H9 (cell line): ENCODE measurements at regions not wholly inside any gene's neighbourhood (a gene's known extent, or its start where the extent isn't known, plus 50 kb on each side); places are given as distances from the start of the nearest gene placed in this dataset.

ENCODE experiments used
- DNase-seq: peaks from one replicate; pipeline ENCODE4 v3.0.0-alpha.2; 2017
- H2AFZ ChIP-seq: one replicate; pipeline ENCODE4 v1.6.1; 2013; ENCODE audit warnings: mild to moderate bottlenecking, low read length, control low read depth, moderate library complexity
- H2AK5ac ChIP-seq: 2 replicates; pipeline ENCODE4 v1.6.1; 2013; ENCODE audit warnings: low read length, control low read depth, mixed read lengths; ENCODE audit not compliant: insufficient read length
- H2BK120ac ChIP-seq: one replicate; pipeline ENCODE4 v1.6.1; 2013; ENCODE audit warnings: low read depth, mild to moderate bottlenecking, low read length, control low read depth, inconsistent platforms; ENCODE audit not compliant: poor library complexity, severe bottlenecking
- H2BK12ac ChIP-seq: 2 replicates; pipeline ENCODE4 v1.6.1; 2013; ENCODE audit warnings: low read length, control low read depth, mixed read lengths, low read depth; ENCODE audit not compliant: insufficient read length
- H2BK15ac ChIP-seq: 2 replicates; pipeline ENCODE4 v1.6.1; 2013; ENCODE audit warnings: low read depth, low read length, control low read depth
- H2BK20ac ChIP-seq: one replicate; pipeline ENCODE4 v1.6.1; 2013; ENCODE audit warnings: low read depth, mild to moderate bottlenecking, low read length, control low read depth, inconsistent platforms; ENCODE audit not compliant: poor library complexity, severe bottlenecking
- H2BK5ac ChIP-seq: 2 replicates; pipeline ENCODE4 v1.6.1; 2013; ENCODE audit warnings: low read length, control low read depth, mixed read lengths; ENCODE audit not compliant: insufficient read length
- H3K14ac ChIP-seq: 2 replicates; pipeline ENCODE4 v1.6.1; 2013; ENCODE audit warnings: low read length, control low read depth; ENCODE audit not compliant: insufficient read depth
- H3K18ac ChIP-seq: 2 replicates; pipeline ENCODE4 v1.6.1; 2013; ENCODE audit warnings: low read depth, mild to moderate bottlenecking, mixed read lengths, low read length, control low read depth; ENCODE audit not compliant: insufficient read length
- H3K23ac ChIP-seq: 2 replicates; pipeline ENCODE4 v1.6.1; 2013; ENCODE audit warnings: low read length, control low read depth, mixed read lengths, low read depth; ENCODE audit not compliant: insufficient read length
- H3K23me2 ChIP-seq: 2 replicates; pipeline ENCODE4 v1.6.1; 2013; ENCODE audit warnings: low read depth, mild to moderate bottlenecking, mixed read lengths, low read length, control low read depth; ENCODE audit not compliant: insufficient read length, poor library complexity, severe bottlenecking
- H3K27ac ChIP-seq: 2 replicates; pipeline ENCODE4 v1.5.1; 2013; ENCODE audit warnings: low read length, control low read depth, mixed read lengths, low read depth; ENCODE audit not compliant: insufficient read length
- H3K27me3 ChIP-seq: 2 replicates; pipeline ENCODE4 v1.6.1; 2013; ENCODE audit warnings: low read length, control low read depth, inconsistent platforms; ENCODE audit not compliant: insufficient read depth
- H3K4ac ChIP-seq: 2 replicates; pipeline ENCODE4 v1.6.1; 2013; ENCODE audit warnings: low read depth, mild to moderate bottlenecking, control low read depth, inconsistent platforms, low read length, moderate library complexity
- H3K4me1 ChIP-seq: 2 replicates; pipeline ENCODE4 v1.6.1; 2013; ENCODE audit warnings: low read length, control low read depth, inconsistent platforms; ENCODE audit not compliant: insufficient read depth
- H3K4me2 ChIP-seq: 2 replicates; pipeline ENCODE4 v1.6.1; 2013; ENCODE audit warnings: low read length, control low read depth, mixed read lengths; ENCODE audit not compliant: insufficient read length, insufficient read depth
- H3K56ac ChIP-seq: 2 replicates; pipeline ENCODE4 v1.6.1; 2013; ENCODE audit warnings: low read depth, mild to moderate bottlenecking, mixed read lengths, low read length, control low read depth; ENCODE audit not compliant: insufficient read length
- H3K79me1 ChIP-seq: 2 replicates; pipeline ENCODE4 v1.6.1; 2013; ENCODE audit warnings: low read depth, mild to moderate bottlenecking, moderate library complexity, low read length, control low read depth, inconsistent platforms; ENCODE audit not compliant: insufficient read depth, poor library complexity, severe bottlenecking
- H3K79me2 ChIP-seq: 2 replicates; pipeline ENCODE4 v1.6.1; 2013; ENCODE audit warnings: low read length, control low read depth, inconsistent platforms; ENCODE audit not compliant: insufficient read depth
- H3K9ac ChIP-seq: 2 replicates; pipeline ENCODE4 v1.6.1; 2013; ENCODE audit warnings: low read length, control low read depth, mixed read lengths; ENCODE audit not compliant: insufficient read length; ENCODE audit errors: extremely low read depth
- H3K9me3 ChIP-seq: one replicate; pipeline ENCODE4 v1.6.1; 2013; ENCODE audit warnings: low read depth, low read length, inconsistent platforms; ENCODE audit not compliant: control insufficient read depth
- H3T11ph ChIP-seq: one replicate; pipeline ENCODE4 v1.6.1; 2013; ENCODE audit warnings: mild to moderate bottlenecking, low read length, control low read depth, inconsistent platforms
- H4K20me1 ChIP-seq: one replicate; pipeline ENCODE4 v1.6.1; 2013; ENCODE audit not compliant: control insufficient read depth, insufficient read length, insufficient read depth
- H4K5ac ChIP-seq: 2 replicates; pipeline ENCODE4 v1.6.1; 2013; ENCODE audit warnings: low read depth, mild to moderate bottlenecking, mixed read lengths, low read length, control low read depth; ENCODE audit not compliant: insufficient read length
- H4K8ac ChIP-seq: replicated peaks from 2 replicates; pipeline ENCODE4 v1.6.1; 2013; ENCODE audit warnings: low read length, control low read depth, mixed read lengths, low read depth; ENCODE audit not compliant: insufficient read length
- H4K91ac ChIP-seq: 2 replicates; pipeline ENCODE4 v1.6.1; 2013; ENCODE audit warnings: low read depth, mild to moderate bottlenecking, moderate library complexity, mixed read lengths, low read length, control low read depth; ENCODE audit not compliant: insufficient read length
- H3K27ac Mint-ChIP-seq, 3 experiments: 2 replicates in 2 of 3; 3 replicates in 1 of 3; pipeline ENCODE4 v1.8.0; 2020 to 2021; ENCODE audit warnings: mixed read lengths in 3 of 3, mild to moderate bottlenecking in 1 of 3, moderate library complexity in 1 of 3
- H3K27me3 Mint-ChIP-seq: 2 replicates; pipeline ENCODE4 v1.8.0; 2021; ENCODE audit warnings: low read depth, mild to moderate bottlenecking, moderate library complexity, mixed read lengths
- H3K36me3 Mint-ChIP-seq, 3 experiments: 2 replicates in 2 of 3; 3 replicates in 1 of 3; pipeline ENCODE4 v1.8.0; 2020 to 2021; ENCODE audit warnings: low read depth in 3 of 3, mixed read lengths in 3 of 3; ENCODE audit not compliant: insufficient read depth in 1 of 3
- H3K4me1 Mint-ChIP-seq, 2 experiments: 2 replicates each; pipeline ENCODE4 v1.8.0; 2020; ENCODE audit warnings: mixed read lengths in 2 of 2
- H3K4me3 Mint-ChIP-seq, 2 experiments: 2 replicates in 1 of 2; 3 replicates in 1 of 2; pipeline ENCODE4 v1.8.0; 2020 to 2021; ENCODE audit warnings: mild to moderate bottlenecking in 2 of 2, mixed read lengths in 2 of 2, moderate library complexity in 1 of 2
- H3K9me3 Mint-ChIP-seq, 2 experiments: 2 replicates in 1 of 2; 3 replicates in 1 of 2; pipeline ENCODE4 v1.8.0; 2020; ENCODE audit warnings: mild to moderate bottlenecking in 2 of 2, mixed read lengths in 2 of 2, moderate library complexity in 1 of 2
- CTCF ChIP-seq: fragments of 200-600 bp; sonication (generic); conservative IDR thresholded peaks from 3 replicates; pipeline ENCODE4 v1.8.0; 2021; ENCODE audit warnings: antibody characterized with exemption, mild to moderate bottlenecking
- WGBS: extraction: QIAGEN DNeasy Blood & Tissue Kit; methylation state at CpG from one replicate; pipeline ENCODE4 v1.1.7; 2013; ENCODE audit warnings: missing lambda C conversion rate, low lambda C conversion rate, mixed read lengths; ENCODE audit not compliant: insufficient read length; ENCODE audit errors: extremely low coverage; 5-methylcytosine and 5-hydroxymethylcytosine counted together

GRCh38 chr2:207467716-207468347, 61.9 kb upstream of the CREB1 start:
- Histone ChIP-seq H3K23me2 (no peaks in the 10 kb centered on the region), H2BK20ac (no peak overlapping the region), H2BK15ac (no peak overlapping the region), H3K14ac (no peak overlapping the region), H4K8ac (no peak overlapping the region), H3K27ac (no peak overlapping the region), H3K18ac (no peak overlapping the region), H2AK5ac (no peak overlapping the region), H3K23ac (no peak overlapping the region), H3K9ac (no peak overlapping the region), H3K27me3 (no peaks in the 10 kb centered on the region), H3K79me1 (no peaks in the 10 kb centered on the region), H4K20me1 (no peaks in the 10 kb centered on the region), H4K91ac (no peak overlapping the region), H3K4ac (no peak overlapping the region), H3T11ph (no peak overlapping the region), H2BK12ac (no peak overlapping the region), H2BK120ac (no peak overlapping the region), H2AFZ (no peak overlapping the region), H2BK5ac (no peak overlapping the region), H4K5ac (no peak overlapping the region), H3K4me1 (peaks cover 2% of the 10 kb centered on the region; the same call in 1 of the 2 replicates), H3K79me2 (no peaks in the 10 kb centered on the region), H3K4me2 (no peak overlapping the region), H3K9me3 (no peaks in the 10 kb centered on the region), H3K56ac (no peak overlapping the region)
- Mint-ChIP-seq H3K4me3 (no peak overlapping the region), H3K27ac (no peak overlapping the region; a peak in 1 of 7 replicates), H3K4me1 (peaks cover 24 to 26% of the 10 kb centered on the region in 2 experiments), H3K9me3 (no peaks in the 10 kb centered on the region), H3K27me3 (peaks cover 1% of the 10 kb centered on the region; the same call in 1 of the 2 replicates), H3K36me3 (no peaks in the 10 kb centered on the region)
- DNase-seq, result no peak
- no CpG with 5 or more reads among the region's 6 CpGs for WGBS
- TF ChIP-seq CTCF, result no peak
